GM12892 (cell line): ENCODE measurements at regions not wholly inside any gene's neighbourhood (a gene's known extent, or its start where the extent isn't known, plus 50 kb on each side); places are given as distances from the start of the nearest gene placed in this dataset.

Experiments used
- DNase-seq: peaks from one replicate; pipeline ENCODE4 v3.0.0; 2011; ENCODE audit not compliant: insufficient read length
- FAIRE-seq: peaks from 2 replicates; lab custom pipeline; 2011; peaks lifted over from hg19 to GRCh38; lab: Jason Lieb, UNC
- POLR2A ChIP-seq: IDR thresholded peaks from 2 replicates; pipeline ENCODE4 v1.6.1; 2011; ENCODE audit warnings: low read depth, low read length, control low read depth
- POLR2AphosphoS5 ChIP-seq: IDR thresholded peaks from 2 replicates; pipeline ENCODE4 v1.6.1; 2011; ENCODE audit warnings: low read depth, low read length, control low read depth
- TAF1 ChIP-seq: IDR thresholded peaks from 2 replicates; pipeline ENCODE4 v1.6.1; 2011; ENCODE audit warnings: low read depth, mild to moderate bottlenecking, control low read depth, low read length, borderline replicate concordance

- no peak for DNase-seq
- TF ChIP-seq TAF1 (no peak), POLR2AphosphoS5 (no peak), POLR2A (no peak)
- FAIRE-seq, result no peak
Measured at GRCh38 chr6:40075056-40075590, 140.9 kb upstream of the MOCS1 start.

- FAIRE-seq (no peak), DNase-seq (no peak)
- no peak for TF ChIP-seq POLR2AphosphoS5
Measured at GRCh38 chr6:40074306-40075055, 140.2 kb upstream of the MOCS1 start.

DNA sequence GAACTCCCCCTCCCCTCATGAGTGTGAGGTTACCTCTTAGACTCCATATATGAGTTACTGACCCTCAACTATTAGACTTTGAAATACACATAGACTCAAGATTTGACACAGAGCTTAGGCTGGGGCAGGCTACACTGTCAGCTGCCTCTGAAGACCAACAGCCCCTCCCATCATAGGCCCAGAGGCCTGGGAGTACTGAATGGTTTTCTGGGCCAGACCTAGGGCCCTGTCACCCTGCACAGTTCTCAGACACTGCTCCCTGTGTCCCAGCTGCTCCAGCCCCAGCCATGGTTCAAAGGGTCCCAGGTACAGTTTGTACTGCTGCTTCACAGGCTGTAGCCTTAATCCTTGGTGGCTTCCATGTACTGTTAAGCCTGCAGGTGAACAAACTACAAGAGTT lies 132.1 kb upstream of the MOCS1 start:
- DNase-seq (no peak), FAIRE-seq (no peak)
- TF ChIP-seq POLR2AphosphoS5 (no peak), POLR2A (no peak), TAF1 (no peak)

GRCh38 chr6:40056865-40057264 lies 122.6 kb upstream of the MOCS1 start:
- peak; percentile 9 for FAIRE-seq
- DNase-seq, result no peak
- TF ChIP-seq POLR2AphosphoS5, result no peak
- no peak for TF ChIP-seq POLR2A
- no peak for TF ChIP-seq TAF1

- FAIRE-seq (no peak), DNase-seq (no peak)
- TF ChIP-seq POLR2AphosphoS5 (no peak), TAF1 (no peak), POLR2A (no peak)
Measured at GRCh38 chr6:40054602-40055001, 120.3 kb upstream of the MOCS1 start.

GRCh38 chr6:40054186-40054585 lies 119.9 kb upstream of the MOCS1 start:
- FAIRE-seq (no peak), DNase-seq (no peak)
- TF ChIP-seq TAF1 (no peak), POLR2A (no peak), POLR2AphosphoS5 (no peak)

- TF ChIP-seq POLR2A (no peak), TAF1 (no peak), POLR2AphosphoS5 (no peak)
- FAIRE-seq (no peak), DNase-seq (no peak)
Measured at GRCh38 chr6:40049128-40049527, 114.9 kb upstream of the MOCS1 start.

DNA sequence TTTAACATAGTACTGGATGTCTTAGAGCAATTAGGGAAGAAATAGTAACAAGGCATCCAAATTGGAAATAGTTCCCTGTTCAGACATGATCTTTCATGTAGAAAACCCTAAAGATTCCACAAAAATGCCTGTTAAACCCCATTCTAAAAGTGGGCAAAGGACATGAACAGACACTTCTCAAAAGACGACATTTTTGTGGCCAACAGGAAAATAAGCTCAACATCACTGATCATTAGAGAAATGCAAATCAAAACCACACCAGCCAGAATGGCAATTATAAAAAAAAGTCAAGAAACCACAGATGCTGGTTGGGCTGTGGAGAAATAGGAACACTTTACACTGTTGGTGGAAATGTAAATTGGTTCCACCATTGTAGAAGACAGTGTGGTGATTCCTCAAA lies 109.9 kb upstream of the MOCS1 start:
- DNase-seq, result no peak
- no peak for FAIRE-seq
- TF ChIP-seq TAF1 (no peak), POLR2A (no peak), POLR2AphosphoS5 (no peak)

GRCh38 chr6:40042232-40042631 lies 108.0 kb upstream of the MOCS1 start:
- FAIRE-seq, result no peak
- TF ChIP-seq POLR2A (no peak), TAF1 (no peak), POLR2AphosphoS5 (no peak)

GRCh38 chr6:40039042-40039441 lies 104.8 kb upstream of the MOCS1 start:
- DNase-seq (no peak), FAIRE-seq (no peak)
- TF ChIP-seq TAF1 (no peak), POLR2A (no peak), POLR2AphosphoS5 (no peak)

More at GRCh38 chr6:40042232-40042631, 108.0 kb upstream of the MOCS1 start:
- no peak for DNase-seq

GRCh38 chr6:40038626-40039025 lies 104.4 kb upstream of the MOCS1 start:
- DNase-seq (no peak), FAIRE-seq (no peak)
- TF ChIP-seq POLR2A (no peak), TAF1 (no peak), POLR2AphosphoS5 (no peak)

DNA sequence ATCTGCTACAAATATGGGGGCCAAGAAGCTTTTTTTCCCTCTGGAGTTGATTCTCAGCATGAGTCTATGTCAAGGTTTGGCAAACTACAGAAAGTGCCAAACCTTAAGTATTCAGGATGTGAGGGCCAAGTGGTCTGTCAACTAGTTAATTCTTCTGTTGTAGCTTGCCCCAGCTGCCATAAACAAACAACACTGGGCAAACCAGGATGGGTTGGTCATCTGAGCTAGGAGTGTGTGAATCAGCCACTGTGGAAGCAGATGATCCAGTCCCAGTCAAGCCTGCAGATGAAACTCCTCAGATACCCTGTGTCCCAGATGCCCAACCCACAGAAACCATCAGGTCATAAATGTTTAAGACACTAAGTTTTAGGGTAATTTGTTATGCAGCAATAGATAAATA lies 103.0 kb upstream of the MOCS1 start:
- no peak for FAIRE-seq
- no peak for DNase-seq
- TF ChIP-seq POLR2A (no peak), TAF1 (no peak), POLR2AphosphoS5 (no peak)
